COLO668 (cell line): ENCODE measurements at regions not wholly inside any gene's neighbourhood (a gene's known extent, or its start where the extent isn't known, plus 50 kb on each side); places are given as distances from the start of the nearest gene placed in this dataset.

Experiments used
- DNase-seq: peaks from one replicate; lab custom pipeline; 2025; ENCODE audit not compliant: unreplicated experiment; lab: John Stamatoyannopoulos, UW

DNA sequence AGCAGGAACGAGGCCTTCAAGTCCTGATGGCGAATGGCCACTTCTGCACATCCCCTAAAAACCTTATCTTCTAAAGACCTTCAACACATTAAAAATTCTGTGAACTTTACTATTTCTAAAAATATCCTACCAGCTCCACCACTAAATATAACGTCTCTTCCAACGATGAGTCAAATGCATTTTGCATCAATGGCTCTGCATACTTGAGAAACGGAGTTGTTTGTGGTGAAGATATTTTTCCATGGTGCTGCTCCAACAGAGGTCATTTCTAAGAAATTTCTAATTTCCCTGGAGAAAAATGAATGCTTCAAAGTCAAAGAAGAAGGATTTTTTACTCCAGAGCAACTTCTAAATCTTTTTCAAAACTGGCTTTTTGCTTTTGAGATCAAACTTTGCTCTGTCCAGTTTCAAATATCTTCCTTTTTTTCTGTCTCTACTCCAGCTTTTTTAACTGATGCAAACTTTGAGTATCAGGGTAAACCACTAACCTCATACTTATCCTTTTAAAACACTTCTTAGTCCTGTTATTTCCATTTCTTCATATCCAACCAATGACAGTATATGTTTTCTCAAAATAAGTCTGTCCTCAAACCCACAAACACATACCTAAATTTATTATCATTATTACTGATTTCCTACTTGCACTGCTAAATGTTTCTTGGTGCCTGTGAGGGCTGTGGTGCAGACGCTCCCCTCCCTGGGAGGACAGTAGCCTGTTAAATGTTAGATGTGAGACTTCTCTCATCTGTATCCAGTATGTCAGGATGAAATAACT lies 258.1 kb downstream of the KLF6 start:
- DNase-seq = no peak

DNA sequence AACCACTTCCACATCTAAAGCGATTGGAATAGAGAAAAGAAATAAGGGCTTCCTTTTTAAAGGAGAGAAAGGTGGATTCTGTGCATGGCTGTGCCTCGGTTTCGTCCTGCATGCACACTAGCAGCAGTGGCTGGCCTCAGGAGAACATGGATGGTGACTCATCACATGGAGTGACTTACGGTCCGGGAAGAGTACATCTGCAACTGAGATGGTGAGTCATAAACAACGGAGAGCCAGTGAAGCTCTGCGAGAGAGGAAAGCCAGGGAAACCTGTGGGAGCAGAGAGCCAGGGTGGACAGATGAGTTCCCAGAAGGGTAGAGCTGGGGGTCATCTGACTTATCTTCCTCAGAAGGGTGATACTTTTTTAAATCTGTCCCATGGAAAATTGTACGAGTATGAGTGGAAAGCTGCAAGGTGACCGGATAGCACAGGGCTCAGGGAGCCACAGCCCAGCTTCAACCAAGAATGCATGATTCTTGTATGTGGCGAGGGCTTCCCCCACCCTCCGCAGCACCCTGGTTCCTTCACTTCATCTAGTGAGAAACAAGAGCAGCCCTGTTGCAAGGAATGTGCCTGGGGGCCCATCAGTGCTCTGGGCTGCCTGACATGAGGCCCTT lies 259.1 kb downstream of the KLF6 start:
- DNase-seq = peak; percentile 38

- no peak for DNase-seq
Observed at GRCh38 chr10:3524086-3524960, 260.7 kb downstream of the KLF6 start.

DNA sequence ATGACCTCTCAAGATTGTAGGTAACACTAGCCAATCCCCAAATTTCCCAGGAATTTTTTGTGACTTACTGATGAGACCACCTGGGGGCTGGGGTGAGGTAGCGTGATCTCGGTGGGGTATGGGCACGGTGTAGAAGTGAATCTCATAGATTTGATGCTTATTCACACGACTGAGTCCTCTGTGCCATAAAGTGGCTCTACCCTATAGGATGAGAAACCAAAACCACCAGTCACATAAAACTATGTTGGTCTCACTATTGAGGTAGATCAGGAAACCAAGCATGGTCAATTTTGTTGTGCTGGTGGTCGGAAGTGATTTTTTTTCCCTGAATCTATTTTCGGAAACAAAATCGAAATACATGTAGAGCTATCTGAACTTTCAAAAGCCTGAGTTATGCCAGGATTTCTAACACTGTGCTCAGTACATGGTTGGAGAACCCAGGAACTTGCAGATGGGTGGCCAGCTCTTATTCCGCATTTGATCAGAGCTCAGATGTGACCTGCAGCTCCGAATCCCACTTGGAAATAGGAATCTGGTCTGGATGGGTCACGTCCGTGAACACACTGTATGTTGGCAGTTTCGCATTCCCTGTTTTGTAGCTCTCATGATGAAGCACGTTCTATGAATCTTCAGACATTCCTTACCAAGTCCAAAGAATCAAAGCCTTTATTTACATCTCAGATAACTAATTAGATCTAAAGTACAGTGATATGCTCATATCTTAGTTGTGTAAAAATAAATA lies 261.5 kb downstream of the KLF6 start:
- DNase-seq = no peak

- DNase-seq = no peak
Observed at GRCh38 chr10:3516923-3517255, 268.1 kb downstream of the KLF6 start.

GRCh38 chr10:3516234-3516922 lies 268.6 kb downstream of the KLF6 start:
- no peak for DNase-seq

DNA sequence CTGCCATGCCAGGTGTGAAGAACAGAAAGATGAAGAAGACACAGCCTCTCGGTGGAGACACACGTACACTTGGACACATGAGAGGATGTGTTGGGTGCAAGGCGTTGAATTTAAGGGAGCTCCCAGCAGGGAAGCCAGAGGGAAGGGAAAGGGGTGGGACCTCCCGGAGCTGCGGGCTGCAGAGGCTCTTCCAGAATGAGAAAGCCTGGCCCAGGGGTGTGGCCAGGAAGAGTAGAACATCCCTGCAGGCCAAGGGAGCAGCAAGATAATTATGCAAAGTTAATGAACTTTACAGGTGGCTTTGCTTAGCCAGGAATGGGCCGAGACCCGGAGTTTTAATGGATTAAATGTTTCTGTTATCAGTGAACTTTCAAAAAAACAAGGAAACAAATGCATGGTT lies 270.3 kb downstream of the KLF6 start:
- DNase-seq = no peak

DNA sequence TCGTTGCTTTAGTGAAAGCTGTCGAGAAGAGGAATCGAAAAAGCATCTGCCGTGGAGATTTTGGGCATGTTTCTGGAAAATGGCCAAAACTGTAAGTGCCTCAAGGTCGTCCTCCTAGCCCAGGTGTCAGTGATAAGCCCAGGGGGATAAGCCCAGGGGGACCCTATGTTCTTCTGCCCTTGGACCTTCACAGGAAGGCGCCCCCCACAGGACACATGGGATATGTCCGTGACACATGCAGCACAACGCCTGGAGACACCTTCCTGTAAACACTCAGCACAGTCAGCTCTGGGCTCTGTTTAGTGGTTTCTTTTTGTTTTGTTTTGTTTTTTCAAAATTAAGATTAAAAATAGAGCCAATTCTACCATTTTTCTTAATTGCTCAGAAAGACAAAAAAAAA lies 272.7 kb downstream of the KLF6 start:
- DNase-seq = no peak

DNA sequence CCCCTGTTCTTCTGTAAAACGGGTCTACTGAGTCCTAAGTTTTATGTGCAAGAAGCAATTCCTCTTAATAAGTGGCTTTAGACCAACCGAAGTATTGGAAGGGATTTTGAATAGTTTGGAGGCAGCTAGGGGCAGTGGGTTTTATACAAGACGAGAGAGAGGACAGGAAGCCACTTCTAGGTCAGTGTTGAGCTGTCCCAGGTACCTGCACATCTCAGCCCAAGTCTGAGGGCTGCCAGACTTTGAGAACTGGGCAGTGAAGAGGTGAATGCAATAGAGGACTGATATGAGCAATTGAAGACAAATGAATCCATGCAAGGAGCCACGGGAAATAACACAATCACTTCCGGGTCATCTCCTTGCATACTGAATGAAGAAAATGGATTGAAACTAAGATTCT lies 273.5 kb downstream of the KLF6 start:
- no peak for DNase-seq

GRCh38 chr10:3510741-3511140 lies 274.3 kb downstream of the KLF6 start:
- DNase-seq = no peak

DNA sequence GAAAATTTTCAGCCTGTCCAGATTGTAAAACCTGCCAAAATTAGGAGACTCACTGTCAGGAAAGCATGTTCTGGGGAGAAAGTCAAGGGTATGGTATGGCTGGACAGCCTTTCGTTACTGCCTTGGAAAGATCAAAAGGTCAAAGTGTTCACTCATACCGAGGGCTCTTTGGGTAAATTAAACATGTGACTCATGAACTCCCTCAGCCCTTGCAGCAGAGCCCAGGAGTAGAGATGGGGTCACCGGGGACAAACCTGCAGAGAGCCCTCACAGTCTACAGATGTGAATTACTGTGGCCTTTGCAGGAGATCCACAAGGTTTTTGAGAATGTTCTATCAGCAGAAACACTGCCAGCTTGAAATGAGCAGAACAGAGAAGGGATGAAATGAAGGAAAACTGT lies 275.7 kb downstream of the KLF6 start:
- no peak for DNase-seq

DNA sequence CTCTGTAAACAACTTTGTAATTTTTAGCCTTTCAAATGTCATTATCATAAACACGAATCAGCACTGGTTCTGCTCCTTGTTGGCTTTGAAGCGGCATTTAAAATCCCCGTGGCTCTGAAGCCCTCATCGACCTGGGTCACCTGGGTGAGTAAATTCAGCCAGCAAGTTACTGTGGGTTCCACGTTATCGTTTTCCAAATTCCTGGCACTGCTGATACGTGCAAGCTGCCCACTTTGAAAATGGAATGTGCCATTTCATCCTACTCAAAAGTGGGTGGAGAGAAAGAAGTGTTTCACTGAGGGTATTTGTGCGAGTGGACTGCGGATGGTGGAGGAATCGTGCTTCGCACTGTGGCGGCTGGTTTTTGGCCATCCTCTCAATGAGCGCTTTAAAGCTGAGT lies 281.7 kb downstream of the KLF6 start:
- no peak for DNase-seq

DNA sequence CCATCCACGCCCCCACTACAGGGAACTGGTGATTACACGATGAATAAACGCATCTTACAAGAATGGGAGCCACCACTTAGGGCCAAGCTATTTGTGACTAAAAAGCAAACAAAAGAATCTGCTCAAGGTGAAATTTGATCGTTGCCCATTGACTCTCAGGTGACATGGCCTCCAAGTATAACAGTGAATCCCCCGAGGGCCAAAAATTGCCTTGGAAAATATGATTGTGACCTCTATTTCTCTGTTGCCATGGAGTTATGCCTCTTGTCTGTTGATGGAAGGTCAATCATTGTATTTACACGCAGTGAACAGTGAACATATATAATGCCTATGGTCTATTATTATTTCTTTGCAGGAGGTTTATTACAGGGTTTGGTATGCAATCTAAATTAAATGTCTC lies 282.3 kb downstream of the KLF6 start:
- DNase-seq = no peak

GRCh38 chr10:3500408-3500856 lies 284.6 kb downstream of the KLF6 start:
- no peak for DNase-seq

DNA sequence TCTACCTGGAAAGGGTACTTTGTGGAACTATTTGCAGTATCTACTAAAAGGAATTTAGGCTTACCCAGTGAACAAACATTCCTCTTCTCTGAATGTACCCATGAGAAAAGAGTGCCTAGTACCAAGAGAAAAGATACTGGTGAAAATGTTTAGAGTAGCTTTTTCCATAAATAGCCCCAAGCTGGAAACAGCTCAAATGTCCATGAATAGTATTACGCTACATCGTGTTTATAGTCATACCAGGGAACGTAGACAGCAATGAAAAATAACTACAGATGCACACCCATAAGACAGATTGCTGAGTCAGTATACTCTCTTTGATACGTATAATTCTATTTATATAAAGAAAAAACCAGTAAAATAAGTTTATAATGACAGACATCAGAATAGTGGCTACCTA lies 285.9 kb downstream of the KLF6 start:
- DNase-seq = no peak

- no peak for DNase-seq
Observed at GRCh38 chr10:3497581-3497980, 287.4 kb downstream of the KLF6 start.

DNA sequence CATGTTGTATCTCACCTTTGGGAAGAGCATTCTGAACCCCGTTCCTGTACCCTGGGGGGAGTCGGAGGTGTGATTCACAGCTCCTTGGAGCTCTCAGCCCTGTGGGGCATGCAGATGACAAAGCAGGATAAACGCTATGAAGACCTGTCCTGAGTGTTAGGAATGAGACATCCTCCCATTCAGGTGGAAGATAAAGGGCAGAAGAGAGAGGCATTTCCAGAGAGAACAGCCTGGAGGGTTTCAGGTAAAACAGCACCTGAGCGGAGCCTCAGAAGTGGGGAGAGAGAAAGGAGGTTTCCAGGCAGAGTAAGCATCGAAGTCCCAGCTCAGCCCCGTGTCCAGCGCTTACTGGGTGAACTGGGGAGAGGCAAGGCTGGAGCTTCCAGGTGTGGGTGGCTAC lies 288.9 kb downstream of the KLF6 start:
- no peak for DNase-seq

DNA sequence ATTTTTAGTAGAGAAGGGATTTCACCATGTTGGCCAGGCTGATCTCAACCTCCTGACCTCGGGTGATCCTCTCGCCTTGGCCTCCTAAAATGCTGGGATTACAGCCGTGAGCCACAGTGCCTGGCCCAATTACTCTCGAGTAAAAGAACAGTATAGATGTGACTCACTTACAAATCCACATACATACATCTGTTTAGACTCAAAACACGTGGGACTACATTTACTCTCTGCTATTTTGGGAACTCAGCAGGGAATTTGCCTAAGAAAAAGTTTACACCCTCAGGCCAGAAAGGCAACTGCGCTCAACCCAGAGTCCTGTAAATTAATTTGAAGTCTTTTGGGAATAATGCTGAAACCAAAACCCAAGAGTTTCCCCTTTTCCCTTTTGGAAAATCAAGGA lies 289.7 kb downstream of the KLF6 start:
- DNase-seq = no peak

GRCh38 chr10:3494838-3495230 lies 290.2 kb downstream of the KLF6 start:
- DNase-seq = no peak

DNA sequence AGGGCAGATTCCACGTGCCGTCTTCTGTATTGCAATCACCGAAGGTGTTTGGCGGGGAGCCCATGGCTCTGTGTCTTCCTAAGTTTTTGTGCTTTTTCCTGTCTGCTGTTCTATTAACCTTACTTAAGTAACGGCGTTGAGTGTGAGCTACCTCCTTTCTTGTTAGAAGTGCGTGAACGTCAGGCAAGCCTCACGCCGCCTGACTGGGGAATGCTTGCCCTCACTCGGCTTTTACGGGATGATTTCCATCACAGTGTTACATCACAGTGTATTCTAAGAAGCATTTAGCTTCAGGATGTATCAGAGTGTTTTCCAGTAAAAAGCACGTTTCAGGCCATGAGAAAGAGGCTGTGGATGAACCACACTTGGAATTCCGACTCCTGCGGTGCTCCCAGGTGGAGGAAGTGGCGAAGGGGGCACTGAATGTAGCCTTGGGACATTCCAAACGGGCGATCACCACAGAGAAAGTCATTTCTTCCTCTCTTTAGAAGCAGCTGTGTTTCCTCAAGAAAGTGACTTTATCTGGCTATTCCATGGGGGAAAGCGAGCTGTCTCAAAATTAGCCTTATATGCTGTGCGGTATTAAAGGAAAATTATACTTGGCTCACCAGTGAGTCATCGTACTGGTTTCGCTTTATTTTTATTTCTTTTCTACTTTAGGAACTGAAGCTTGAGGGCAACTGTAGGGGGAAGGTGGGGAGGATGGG lies 290.7 kb downstream of the KLF6 start:
- DNase-seq = no peak
